Central memory CD8-positive, alpha-beta T cell (primary cell): ENCODE measurements at regions not wholly inside any gene's neighbourhood (a gene's known extent, or its start where the extent isn't known, plus 50 kb on each side); places are given as distances from the start of the nearest gene placed in this dataset.

Experiments
- ATAC-seq: fragments of 150-1000 bp; cut with Tn5 transposase; replicated peaks from 2 replicates; pipeline ENCODE4 v1.10.0; 2022; ENCODE audit warnings: mild to moderate bottlenecking, moderate FRiP score, moderate number of reproducible peaks; ENCODE audit not compliant: poor library complexity, severe bottlenecking; ENCODE audit errors: extremely low read depth
- DNase-seq, 2 donors: peaks; one replicate each; pipeline ENCODE4 v3.0.0; 2021; ENCODE audit warnings: low spot score in 2 of 2
- H3K27ac Mint-ChIP-seq: one replicate; pipeline ENCODE4 v1.8.0; 2022; ENCODE audit warnings: low read depth, mild to moderate bottlenecking, moderate library complexity, mixed read lengths
- H3K27me3 Mint-ChIP-seq: one replicate; pipeline ENCODE4 v1.8.0; 2022; ENCODE audit warnings: mixed read lengths
- H3K36me3 Mint-ChIP-seq: one replicate; pipeline ENCODE4 v1.8.0; 2022; ENCODE audit warnings: mild to moderate bottlenecking, moderate library complexity, mixed read lengths; ENCODE audit not compliant: insufficient read depth
- H3K4me1 Mint-ChIP-seq: one replicate; pipeline ENCODE4 v1.8.0; 2022; ENCODE audit warnings: mixed read lengths
- H3K4me3 Mint-ChIP-seq: one replicate; pipeline ENCODE4 v1.8.0; 2022; ENCODE audit warnings: mild to moderate bottlenecking, moderate library complexity, mixed read lengths
- H3K9me3 Mint-ChIP-seq: one replicate; pipeline ENCODE4 v1.8.0; 2022; ENCODE audit warnings: mixed read lengths

GRCh38 chr4:128716338-128716737, 93.2 kb upstream of the JADE1 start:
- Mint-ChIP-seq H3K9me3 (no peaks in the 10 kb centered on the region), H3K4me3 (no peak overlapping the region), H3K27me3 (no peaks in the 10 kb centered on the region), H3K36me3 (no peaks in the 10 kb centered on the region), H3K4me1 (no peaks in the 10 kb centered on the region), H3K27ac (no peak overlapping the region)
- DNase-seq (no peak), ATAC-seq (no peak)

DNA sequence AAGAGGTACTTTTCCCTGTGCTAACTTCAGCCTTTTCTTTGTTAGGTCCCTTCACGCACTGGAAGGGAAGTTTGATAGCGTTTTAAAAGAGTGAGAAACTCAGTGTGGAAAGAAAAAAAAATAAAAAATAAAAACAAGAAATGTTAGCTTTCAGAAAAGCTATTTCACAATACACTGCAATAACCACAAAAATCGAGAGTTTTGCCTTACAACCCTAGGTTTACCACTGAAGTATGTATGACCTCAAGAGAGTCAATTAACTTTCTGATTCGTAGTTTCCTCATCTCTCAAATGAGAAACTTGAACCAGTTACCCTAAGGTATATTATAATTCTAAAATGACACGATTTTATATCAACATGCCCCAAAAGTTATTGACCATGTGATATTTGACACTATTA, 93.9 kb upstream of the JADE1 start:
- Mint-ChIP-seq H3K27ac (no peak overlapping the region), H3K9me3 (no peaks in the 10 kb centered on the region), H3K4me3 (no peak overlapping the region)

GRCh38 chr4:128711361-128711760, 98.1 kb upstream of the JADE1 start:
- ATAC-seq: no peak
- H3K4me3 Mint-ChIP-seq: no peak overlapping the region
- H3K4me1 Mint-ChIP-seq: peaks cover 5% of the 10 kb centered on the region

More for the DNA sequence above, 93.9 kb upstream of the JADE1 start:
- Mint-ChIP-seq H3K36me3 (peaks cover 2% of the 10 kb centered on the region), H3K27me3 (no peaks in the 10 kb centered on the region), H3K4me1 (no peaks in the 10 kb centered on the region)
- DNase-seq (no peak), ATAC-seq (no peak)

GRCh38 chr4:128709268-128709667, 100.2 kb upstream of the JADE1 start:
- H3K4me1 Mint-ChIP-seq: peaks cover 5% of the 10 kb centered on the region
- DNase-seq (no peak), ATAC-seq (no peak)
- no peaks in the 10 kb centered on the region for H3K27me3 Mint-ChIP-seq
- H3K9me3 Mint-ChIP-seq: no peaks in the 10 kb centered on the region
- H3K27ac Mint-ChIP-seq: no peak overlapping the region
- H3K4me3 Mint-ChIP-seq: no peak overlapping the region
- peaks cover 4% of the 10 kb centered on the region for H3K36me3 Mint-ChIP-seq

More at GRCh38 chr4:128711361-128711760, 98.1 kb upstream of the JADE1 start:
- Mint-ChIP-seq H3K36me3 (peaks cover 4% of the 10 kb centered on the region), H3K9me3 (no peaks in the 10 kb centered on the region), H3K27me3 (no peaks in the 10 kb centered on the region), H3K27ac (no peak overlapping the region)
- no peak for DNase-seq

GRCh38 chr4:128707864-128708263, 101.6 kb upstream of the JADE1 start:
- Mint-ChIP-seq H3K4me1 (peaks cover 5% of the 10 kb centered on the region), H3K9me3 (no peaks in the 10 kb centered on the region), H3K4me3 (no peak overlapping the region), H3K27me3 (no peaks in the 10 kb centered on the region), H3K27ac (no peak overlapping the region), H3K36me3 (peaks cover 4% of the 10 kb centered on the region)
- ATAC-seq (no peak), DNase-seq (no peak)

- ATAC-seq (no peak), DNase-seq (no peak)
- no peak overlapping the region for H3K27ac Mint-ChIP-seq
- peaks cover under 1% of the 10 kb centered on the region for H3K4me1 Mint-ChIP-seq
- H3K36me3 Mint-ChIP-seq: no peaks in the 10 kb centered on the region
- no peak overlapping the region for H3K4me3 Mint-ChIP-seq
- H3K27me3 Mint-ChIP-seq: no peaks in the 10 kb centered on the region
- no peaks in the 10 kb centered on the region for H3K9me3 Mint-ChIP-seq
Measured at GRCh38 chr4:128703948-128704347, 105.6 kb upstream of the JADE1 start.

DNA sequence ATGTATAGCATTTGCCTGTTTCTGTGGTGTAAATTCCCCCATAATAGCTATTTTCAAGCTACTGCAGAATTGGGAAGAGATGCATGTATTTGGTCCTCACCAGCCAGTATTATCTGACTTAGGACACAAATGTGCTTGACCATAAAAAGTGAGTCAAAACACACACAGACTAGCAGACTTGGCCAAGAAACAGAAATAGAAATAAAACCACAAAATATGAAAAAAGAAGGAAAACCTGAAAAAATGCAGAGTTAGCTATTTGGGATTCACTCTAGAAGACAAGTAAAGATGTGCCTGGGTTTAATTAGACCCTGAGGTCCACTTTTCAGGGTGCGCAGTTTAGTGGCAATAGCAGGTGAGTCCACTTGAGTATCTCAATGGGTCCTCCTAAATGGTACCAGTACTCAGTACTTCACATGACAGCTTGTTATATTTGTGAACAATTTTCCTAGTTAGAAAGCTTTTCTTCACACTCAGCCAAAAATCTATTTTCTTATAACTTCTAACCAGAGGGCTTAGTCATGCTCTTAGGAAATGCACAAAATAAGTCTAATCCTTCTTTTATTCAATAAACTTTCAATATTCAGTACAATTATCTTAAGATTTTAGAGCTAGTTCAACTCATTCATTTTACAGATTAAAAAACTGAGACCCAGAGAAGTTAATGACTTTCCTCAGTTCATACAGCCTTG, 108.7 kb upstream of the JADE1 start:
- Mint-ChIP-seq H3K9me3 (no peaks in the 10 kb centered on the region), H3K27ac (no peak overlapping the region), H3K27me3 (no peaks in the 10 kb centered on the region), H3K4me1 (no peaks in the 10 kb centered on the region), H3K4me3 (no peak overlapping the region), H3K36me3 (no peaks in the 10 kb centered on the region)
- ATAC-seq: no peak
- no peak for DNase-seq

- Mint-ChIP-seq H3K27ac (no peak overlapping the region), H3K4me3 (no peak overlapping the region), H3K36me3 (no peaks in the 10 kb centered on the region), H3K9me3 (no peaks in the 10 kb centered on the region), H3K27me3 (no peaks in the 10 kb centered on the region), H3K4me1 (no peaks in the 10 kb centered on the region)
- DNase-seq (no peak), ATAC-seq (no peak)
Measured at GRCh38 chr4:128698386-128698785, 111.1 kb upstream of the JADE1 start.

DNA sequence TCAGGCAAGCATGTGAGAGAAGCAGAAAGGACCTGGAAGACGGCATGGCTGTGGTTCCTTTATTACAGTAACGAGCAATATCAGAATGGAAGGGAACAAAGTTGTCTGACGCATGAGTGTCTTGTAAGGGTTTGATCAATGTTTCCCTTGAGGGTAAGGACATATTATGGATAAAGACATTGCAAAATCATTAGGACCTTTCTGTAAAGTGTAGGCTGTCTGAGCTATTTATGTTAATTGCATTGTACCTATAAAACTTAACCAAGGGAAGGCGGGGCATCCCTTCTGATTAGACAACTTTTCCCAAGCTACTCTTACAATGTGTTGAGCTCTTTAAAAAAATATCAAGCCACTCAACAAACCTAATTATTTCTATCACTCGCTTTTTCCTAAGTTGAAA, 112.2 kb upstream of the JADE1 start:
- ATAC-seq (no peak), DNase-seq (no peak)
- no peak overlapping the region for H3K4me3 Mint-ChIP-seq
- no peaks in the 10 kb centered on the region for H3K4me1 Mint-ChIP-seq
- H3K27me3 Mint-ChIP-seq: no peaks in the 10 kb centered on the region
- no peaks in the 10 kb centered on the region for H3K36me3 Mint-ChIP-seq
- H3K9me3 Mint-ChIP-seq: no peaks in the 10 kb centered on the region
- H3K27ac Mint-ChIP-seq: no peak overlapping the region

DNA sequence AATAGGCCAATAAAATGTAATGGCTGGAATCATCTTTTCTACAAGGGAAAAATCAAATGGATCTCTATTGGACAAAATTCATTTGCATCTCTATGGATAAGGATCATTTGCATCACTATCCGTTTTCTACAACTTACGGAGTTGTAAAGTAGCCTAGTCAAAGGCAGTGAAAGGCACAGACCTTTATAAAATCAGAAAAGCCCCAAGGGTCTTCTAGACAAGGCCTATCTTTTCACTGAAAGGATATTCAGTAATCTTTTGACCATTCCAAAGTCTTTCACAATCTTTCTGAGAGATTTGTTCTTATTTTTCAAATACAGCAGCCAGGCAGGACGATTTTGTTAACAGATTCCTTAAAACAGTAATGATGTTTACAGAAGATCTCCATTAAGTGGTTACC, 119.5 kb upstream of the JADE1 start:
- DNase-seq (no peak), ATAC-seq (no peak)
- Mint-ChIP-seq H3K27me3 (peaks cover 35% of the 10 kb centered on the region), H3K4me3 (no peak overlapping the region), H3K4me1 (no peaks in the 10 kb centered on the region), H3K36me3 (no peaks in the 10 kb centered on the region), H3K27ac (no peak overlapping the region), H3K9me3 (no peaks in the 10 kb centered on the region)

DNA sequence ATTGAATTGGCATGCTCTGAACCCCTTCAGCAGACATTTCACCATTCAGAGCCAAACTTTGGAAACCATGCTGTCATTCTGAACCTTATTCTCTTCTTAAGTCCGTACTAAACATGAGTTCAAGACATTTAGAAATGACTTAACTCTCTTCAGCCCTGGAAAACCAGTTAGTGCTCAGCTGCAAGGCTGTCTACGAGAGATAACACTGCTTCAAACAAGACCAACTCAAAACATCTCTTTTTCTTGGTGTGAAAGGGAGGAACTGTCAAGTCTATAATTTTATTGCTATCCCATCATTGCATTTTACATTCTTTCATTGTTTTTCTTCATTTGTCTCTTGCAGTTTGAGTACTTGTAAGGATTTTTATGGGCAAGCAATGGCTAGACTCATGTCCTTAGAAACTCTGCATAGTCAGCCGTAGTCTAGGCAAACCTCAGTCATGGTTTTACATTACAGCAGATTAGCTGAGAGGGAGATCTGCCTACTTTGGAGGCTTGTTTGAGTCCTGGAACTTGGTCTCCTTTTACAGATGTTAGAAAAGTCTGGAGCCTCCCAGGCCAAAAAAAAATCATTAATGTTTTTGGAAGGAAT, 120.6 kb upstream of the JADE1 start:
- H3K27me3 Mint-ChIP-seq: peaks cover 40% of the 10 kb centered on the region
- H3K4me1 Mint-ChIP-seq: no peaks in the 10 kb centered on the region
- no peak for DNase-seq
- no peaks in the 10 kb centered on the region for H3K36me3 Mint-ChIP-seq
- H3K9me3 Mint-ChIP-seq: no peaks in the 10 kb centered on the region
- no peak for ATAC-seq
- H3K27ac Mint-ChIP-seq: no peak overlapping the region
- H3K4me3 Mint-ChIP-seq: no peak overlapping the region

DNA sequence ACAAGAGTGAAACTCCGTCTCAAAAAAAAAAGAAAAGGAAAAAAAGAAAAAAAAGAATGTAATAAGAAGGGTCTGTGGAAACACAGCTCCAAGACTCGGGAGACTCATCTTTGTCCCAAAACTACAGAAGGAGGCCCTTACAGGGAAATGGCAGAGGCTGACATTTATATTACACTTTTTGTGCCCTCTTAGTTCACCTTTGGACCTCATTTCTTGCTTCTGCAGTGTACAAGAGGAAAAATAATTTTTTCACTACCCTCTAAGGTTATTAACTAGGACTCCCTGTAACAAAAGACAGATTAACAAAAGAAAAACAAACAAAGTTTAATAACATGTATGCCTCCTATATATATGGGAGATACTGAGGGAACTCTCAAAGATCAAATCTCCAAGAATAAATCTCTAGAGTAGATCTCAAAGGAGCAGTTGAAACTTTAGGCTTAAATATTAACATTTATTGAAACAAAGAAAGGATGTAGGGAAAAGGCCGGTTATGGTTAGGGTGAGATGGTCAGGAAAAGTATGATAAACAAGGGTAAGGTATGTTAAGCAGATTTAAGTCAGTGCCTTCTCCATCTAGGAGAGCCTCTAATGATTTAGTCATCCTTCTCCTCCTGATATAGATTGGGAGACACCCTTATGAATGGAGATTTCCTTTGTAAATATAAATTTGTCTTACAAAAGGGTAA, 121.3 kb upstream of the JADE1 start:
- H3K36me3 Mint-ChIP-seq: no peaks in the 10 kb centered on the region

GRCh38 chr4:128686810-128687209, 122.7 kb upstream of the JADE1 start:
- no peak for ATAC-seq
- Mint-ChIP-seq H3K4me1 (no peaks in the 10 kb centered on the region), H3K27ac (no peak overlapping the region), H3K27me3 (peaks cover 52% of the 10 kb centered on the region), H3K4me3 (no peak overlapping the region), H3K9me3 (no peaks in the 10 kb centered on the region), H3K36me3 (no peaks in the 10 kb centered on the region)
- no peak for DNase-seq

More for the DNA sequence above, 121.3 kb upstream of the JADE1 start:
- Mint-ChIP-seq H3K27me3 (peaks cover 47% of the 10 kb centered on the region), H3K4me3 (no peak overlapping the region), H3K9me3 (no peaks in the 10 kb centered on the region), H3K4me1 (no peaks in the 10 kb centered on the region), H3K27ac (no peak overlapping the region)
- no peak for ATAC-seq
- DNase-seq: no peak
